NCI-H2029 treated with DMSO at 0.1 percent for 48 hours (cell line): ENCODE measurements at regions not wholly inside any gene's neighbourhood (a gene's known extent, or its start where the extent isn't known, plus 50 kb on each side); places are given as distances from the start of the nearest gene placed in this dataset.
A peak's percentile ranks its signal among the peaks of the same experiment; 100 is the strongest.

Experiments used
- DNase-seq: peaks from one replicate; lab custom pipeline; 2025; lab: John Stamatoyannopoulos, UW

GRCh38 chr5:173527671-173528070 is 88.8 kb downstream of the BOD1 start:
- DNase-seq, result no peak

GRCh38 chr5:173524136-173524535 is 92.3 kb downstream of the BOD1 start:
- no peak for DNase-seq

GRCh38 chr5:173523388-173523787 is 93.1 kb downstream of the BOD1 start:
- no peak for DNase-seq

- DNase-seq, result no peak
Observed at GRCh38 chr5:173522518-173522917, 93.9 kb downstream of the BOD1 start.

- DNase-seq, result no peak
Observed at GRCh38 chr5:173518856-173519255, 97.6 kb downstream of the BOD1 start.

GRCh38 chr5:173517648-173518047 is 98.8 kb downstream of the BOD1 start:
- no peak for DNase-seq

- DNase-seq, result no peak
Observed at GRCh38 chr5:173515526-173515925, 100.9 kb downstream of the BOD1 start.

GRCh38 chr5:173514661-173515060 is 101.8 kb downstream of the BOD1 start:
- DNase-seq, result no peak

GRCh38 chr5:173513521-173513991 is 102.9 kb downstream of the BOD1 start:
- no peak for DNase-seq

GRCh38 chr5:173512637-173513435 is 103.6 kb downstream of the BOD1 start:
- DNase-seq, result no peak

- DNase-seq, result no peak
Observed at GRCh38 chr5:173509060-173509459, 107.4 kb downstream of the BOD1 start.

- no peak for DNase-seq
Observed at GRCh38 chr5:173507171-173507570, 109.3 kb downstream of the BOD1 start.

GRCh38 chr5:173505634-173506033 is 110.8 kb downstream of the BOD1 start:
- no peak for DNase-seq

- DNase-seq, result no peak
Observed at GRCh38 chr5:173501922-173502321, 114.5 kb downstream of the BOD1 start.

- no peak for DNase-seq
Observed at GRCh38 chr5:173501271-173501670, 115.2 kb downstream of the BOD1 start.

GRCh38 chr5:173500213-173500560 is 116.3 kb downstream of the BOD1 start:
- no peak for DNase-seq

GRCh38 chr5:173499471-173500212 is 116.8 kb downstream of the BOD1 start:
- DNase-seq, result peak; percentile 39

GRCh38 chr5:173498739-173499470 is 117.5 kb downstream of the BOD1 start:
- no peak for DNase-seq

- DNase-seq, result no peak
Observed at GRCh38 chr5:173498286-173498685, 118.2 kb downstream of the BOD1 start.

- no peak for DNase-seq
Observed at GRCh38 chr5:173497685-173498084, 118.8 kb downstream of the BOD1 start.

- DNase-seq, result no peak
Observed at GRCh38 chr5:173496883-173497255, 119.6 kb downstream of the BOD1 start.

GRCh38 chr5:173496129-173496882 is 120.1 kb downstream of the BOD1 start:
- DNase-seq, result no peak
